ENCODE measurements at regions not wholly inside any gene's neighbourhood (a gene's known extent, or its start where the extent isn't known, plus 50 kb on each side); places are given as distances from the start of the nearest gene placed in this dataset.

- H3K9ac ChIP-seq (ENCODE audit: insufficient read length) = peak overlapping the region; percentile 64
- H3K27ac ChIP-seq = peak overlapping the region; percentile 96
- H3K9me3 ChIP-seq (ENCODE audit: low read depth, low read length) = no peaks in the 10 kb centered on the region
- no peak for DNase-seq (ENCODE audit: low read depth, low spot score)
- H3K36me3 ChIP-seq (ENCODE audit: insufficient read depth, low read length) = no peaks in the 10 kb centered on the region
- H3K4me3 ChIP-seq = peak overlapping the region; percentile 53
- TF ChIP-seq EZH2 (IDR thresholded peaks at IDR 0.05) (no peak), FOXP2 (optimal IDR thresholded peaks at IDR 0.05; ENCODE audit: control extremely low read depth, extremely low read length, insufficient read depth) (no peak), POLR2AphosphoS5 (IDR thresholded peaks at IDR 0.05; ENCODE audit: borderline replicate concordance, low read depth, low read length) (no peak)
These were observed 188.1 kb downstream of the QDPR start for GRCh38 chr4:17323554-17324385.

GRCh38 chr4:17322514-17322913, 189.4 kb downstream of the QDPR start:
- TF ChIP-seq EZH2 (IDR thresholded peaks at IDR 0.05) (no peak), POLR2AphosphoS5 (IDR thresholded peaks at IDR 0.05; ENCODE audit: borderline replicate concordance, low read depth, low read length) (no peak), FOXP2 (optimal IDR thresholded peaks at IDR 0.05; ENCODE audit: control extremely low read depth, extremely low read length, insufficient read depth) (no peak)
- H3K36me3 ChIP-seq (ENCODE audit: insufficient read depth, low read length) = no peaks in the 10 kb centered on the region
- H3K9ac ChIP-seq (ENCODE audit: insufficient read length) = no peak overlapping the region
- no peak for DNase-seq (ENCODE audit: low read depth, low spot score)
- no peak overlapping the region for H3K27ac ChIP-seq
- H3K9me3 ChIP-seq (ENCODE audit: low read depth, low read length) = no peaks in the 10 kb centered on the region
- no peak overlapping the region for H3K4me3 ChIP-seq

GRCh38 chr4:17320046-17320445, 191.8 kb downstream of the QDPR start:
- no peak overlapping the region for H3K4me3 ChIP-seq
- no peak overlapping the region for H3K27ac ChIP-seq
- H3K36me3 ChIP-seq (ENCODE audit: insufficient read depth, low read length) = no peaks in the 10 kb centered on the region
- H3K9me3 ChIP-seq (ENCODE audit: low read depth, low read length) = no peaks in the 10 kb centered on the region
- TF ChIP-seq POLR2AphosphoS5 (IDR thresholded peaks at IDR 0.05; ENCODE audit: borderline replicate concordance, low read depth, low read length) = no peak
- no peak for TF ChIP-seq EZH2 (IDR thresholded peaks at IDR 0.05)
- TF ChIP-seq FOXP2 (optimal IDR thresholded peaks at IDR 0.05; ENCODE audit: control extremely low read depth, extremely low read length, insufficient read depth) = no peak
- H3K9ac ChIP-seq (ENCODE audit: insufficient read length) = no peak overlapping the region
- DNase-seq (ENCODE audit: low read depth, low spot score) = no peak

DNA sequence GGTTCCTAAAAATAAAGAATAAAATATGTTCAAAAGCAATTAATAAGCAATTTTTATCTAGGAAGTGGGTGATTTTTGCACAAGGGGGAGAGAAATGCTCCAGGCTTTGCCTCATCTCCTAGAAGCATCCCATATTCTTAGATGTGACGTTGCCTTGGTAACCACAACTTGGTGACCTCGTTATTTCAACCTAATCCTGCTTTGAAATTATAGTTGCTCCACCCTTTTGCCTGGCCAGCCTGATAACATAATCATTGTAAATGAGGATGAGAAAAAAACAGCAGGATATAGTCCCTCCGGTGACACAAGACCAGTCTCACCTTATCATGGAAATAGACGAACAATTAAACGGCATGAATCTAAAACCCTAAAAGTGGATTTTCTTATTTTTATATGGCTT, 194.4 kb downstream of the QDPR start:
- no peaks in the 10 kb centered on the region for H3K9me3 ChIP-seq (ENCODE audit: low read depth, low read length)
- H3K36me3 ChIP-seq (ENCODE audit: insufficient read depth, low read length) = no peaks in the 10 kb centered on the region
- TF ChIP-seq POLR2AphosphoS5 (IDR thresholded peaks at IDR 0.05; ENCODE audit: borderline replicate concordance, low read depth, low read length) = no peak
- TF ChIP-seq EZH2 (IDR thresholded peaks at IDR 0.05) = no peak
- no peak for TF ChIP-seq FOXP2 (optimal IDR thresholded peaks at IDR 0.05; ENCODE audit: control extremely low read depth, extremely low read length, insufficient read depth)
- H3K9ac ChIP-seq (ENCODE audit: insufficient read length) = no peak overlapping the region
- H3K27ac ChIP-seq = no peak overlapping the region
- H3K4me3 ChIP-seq = no peak overlapping the region
- DNase-seq (ENCODE audit: low read depth, low spot score) = no peak

GRCh38 chr4:17316566-17316965, 195.3 kb downstream of the QDPR start:
- Histone ChIP-seq H3K9ac (ENCODE audit: insufficient read length) (no peak overlapping the region), H3K36me3 (ENCODE audit: insufficient read depth, low read length) (no peaks in the 10 kb centered on the region), H3K27ac (no peak overlapping the region), H3K4me3 (no peak overlapping the region), H3K9me3 (ENCODE audit: low read depth, low read length) (no peaks in the 10 kb centered on the region)
- no peak for DNase-seq (ENCODE audit: low read depth, low spot score)
- TF ChIP-seq EZH2 (IDR thresholded peaks at IDR 0.05) = no peak

GRCh38 chr4:17315459-17315858, 196.4 kb downstream of the QDPR start:
- H3K27ac ChIP-seq = no peak overlapping the region
- TF ChIP-seq EZH2 (IDR thresholded peaks at IDR 0.05) (no peak), FOXP2 (optimal IDR thresholded peaks at IDR 0.05; ENCODE audit: control extremely low read depth, extremely low read length, insufficient read depth) (no peak), POLR2AphosphoS5 (IDR thresholded peaks at IDR 0.05; ENCODE audit: borderline replicate concordance, low read depth, low read length) (no peak)
- DNase-seq (ENCODE audit: low read depth, low spot score) = no peak
- H3K4me3 ChIP-seq = no peak overlapping the region
- no peaks in the 10 kb centered on the region for H3K36me3 ChIP-seq (ENCODE audit: insufficient read depth, low read length)
- no peak overlapping the region for H3K9ac ChIP-seq (ENCODE audit: insufficient read length)
- H3K9me3 ChIP-seq (ENCODE audit: low read depth, low read length) = no peaks in the 10 kb centered on the region

DNA sequence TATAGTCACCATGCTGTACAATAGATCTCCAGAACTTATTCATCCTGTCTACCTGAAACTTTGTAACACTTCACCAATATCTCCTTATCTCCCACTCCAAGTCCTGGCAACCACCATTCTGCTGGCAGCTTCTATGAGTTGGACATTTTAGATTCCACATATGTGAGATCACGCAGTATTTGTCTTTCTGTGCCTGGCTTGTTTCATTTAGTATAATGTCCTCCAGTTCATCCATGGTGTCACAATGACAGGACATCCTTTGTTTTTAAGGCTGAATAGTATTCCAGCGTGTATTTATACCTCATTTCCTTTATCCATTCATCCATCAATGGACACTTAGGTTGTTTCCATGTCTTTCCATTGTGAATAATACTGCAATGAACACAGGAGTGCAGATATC, 198.7 kb downstream of the QDPR start:
- H3K4me3 ChIP-seq = no peak overlapping the region
- no peaks in the 10 kb centered on the region for H3K36me3 ChIP-seq (ENCODE audit: insufficient read depth, low read length)
- no peak for DNase-seq (ENCODE audit: low read depth, low spot score)
- TF ChIP-seq EZH2 (IDR thresholded peaks at IDR 0.05) = no peak
- no peak for TF ChIP-seq POLR2AphosphoS5 (IDR thresholded peaks at IDR 0.05; ENCODE audit: borderline replicate concordance, low read depth, low read length)
- TF ChIP-seq FOXP2 (optimal IDR thresholded peaks at IDR 0.05; ENCODE audit: control extremely low read depth, extremely low read length, insufficient read depth) = no peak
- no peaks in the 10 kb centered on the region for H3K9me3 ChIP-seq (ENCODE audit: low read depth, low read length)
- no peak overlapping the region for H3K27ac ChIP-seq
- no peak overlapping the region for H3K9ac ChIP-seq (ENCODE audit: insufficient read length)

- Histone ChIP-seq H3K27ac (no peak overlapping the region), H3K9me3 (ENCODE audit: low read depth, low read length) (no peaks in the 10 kb centered on the region), H3K36me3 (ENCODE audit: insufficient read depth, low read length) (no peaks in the 10 kb centered on the region), H3K9ac (ENCODE audit: insufficient read length) (no peak overlapping the region), H3K4me3 (no peak overlapping the region)
- TF ChIP-seq EZH2 (IDR thresholded peaks at IDR 0.05) (no peak), FOXP2 (optimal IDR thresholded peaks at IDR 0.05; ENCODE audit: control extremely low read depth, extremely low read length, insufficient read depth) (no peak), POLR2AphosphoS5 (IDR thresholded peaks at IDR 0.05; ENCODE audit: borderline replicate concordance, low read depth, low read length) (no peak)
- DNase-seq (ENCODE audit: low read depth, low spot score) = no peak
These were observed 201.6 kb downstream of the QDPR start for GRCh38 chr4:17310269-17310652.

Measured in SK-N-MC (cell line).